Caki2 (cell line): ENCODE measurements at regions not wholly inside any gene's neighbourhood (a gene's known extent, or its start where the extent isn't known, plus 50 kb on each side); places are given as distances from the start of the nearest gene placed in this dataset.

Experiments
- DNase-seq: peaks from one replicate; pipeline ENCODE4 v3.0.0-alpha.2; 2015; ENCODE audit warnings: low read depth
- in situ Hi-C: cut with HindIII; loops from 2 replicates; pipeline ENCODE4 v1.10.0; 2016; ENCODE audit warnings: low sequenced_read_pairs, low pct_unique_long_range_greater_than_20kb, mixed read lengths

- in situ Hi-C loops, result no loop called here
- no peak for DNase-seq
Measured at GRCh38 chr5:164651546-164652275, 1146.3 kb downstream of the MAT2B start.

- in situ Hi-C loops, result no loop called here
- DNase-seq, result no peak
Measured at GRCh38 chr5:164652276-164652660, 1146.8 kb downstream of the MAT2B start.

- no peak for DNase-seq
- in situ Hi-C loops, result no loop called here
Measured at GRCh38 chr5:164663198-164663989, 1158.0 kb downstream of the MAT2B start.

- DNase-seq, result no peak
- in situ Hi-C loops, result no loop called here
Measured at GRCh38 chr5:164671640-164672039, 1166.2 kb downstream of the MAT2B start.

GRCh38 chr5:164672205-164672604 is 1166.8 kb downstream of the MAT2B start:
- in situ Hi-C loops, result no loop called here
- no peak for DNase-seq

- in situ Hi-C loops, result no loop called here
- DNase-seq, result no peak
Measured at GRCh38 chr5:164672931-164673694, 1167.7 kb downstream of the MAT2B start.

GRCh38 chr5:164679461-164679860 is 1174.0 kb downstream of the MAT2B start:
- DNase-seq, result no peak
- in situ Hi-C loops, result no loop called here

GRCh38 chr5:164680216-164680615 is 1174.8 kb downstream of the MAT2B start:
- no peak for DNase-seq
- in situ Hi-C loops, result no loop called here

GRCh38 chr5:164680812-164681520 is 1175.5 kb downstream of the MAT2B start:
- no peak for DNase-seq
- in situ Hi-C loops, result no loop called here

- in situ Hi-C loops, result no loop called here
- no peak for DNase-seq
Measured at GRCh38 chr5:164687391-164687790, 1182.0 kb downstream of the MAT2B start.

- DNase-seq, result no peak
- in situ Hi-C loops, result no loop called here
Measured at GRCh38 chr5:164688437-164688836, 1183.0 kb downstream of the MAT2B start.

- in situ Hi-C loops, result no loop called here
- DNase-seq, result no peak
Measured at GRCh38 chr5:164708831-164709230, 1203.4 kb downstream of the MAT2B start.

GRCh38 chr5:164713682-164714081 is 1208.3 kb downstream of the MAT2B start:
- in situ Hi-C loops, result no loop called here

GRCh38 chr5:164721116-164721515 is 1215.7 kb downstream of the MAT2B start:
- DNase-seq, result no peak
- in situ Hi-C loops, result no loop called here

More at GRCh38 chr5:164713682-164714081, 1208.3 kb downstream of the MAT2B start:
- no peak for DNase-seq

GRCh38 chr5:164721656-164722055 is 1216.2 kb downstream of the MAT2B start:
- no peak for DNase-seq
- in situ Hi-C loops, result no loop called here

GRCh38 chr5:164722702-164723101 is 1217.3 kb downstream of the MAT2B start:
- in situ Hi-C loops, result no loop called here
- DNase-seq, result no peak

- no peak for DNase-seq
- in situ Hi-C loops, result no loop called here
Measured at GRCh38 chr5:164727012-164727411, 1221.6 kb downstream of the MAT2B start.

GRCh38 chr5:164728733-164729132 is 1223.3 kb downstream of the MAT2B start:
- no peak for DNase-seq
- in situ Hi-C loops, result no loop called here
